Ovary (tissue), 7 donors: ENCODE measurements at regions not wholly inside any gene's neighbourhood (a gene's known extent, or its start where the extent isn't known, plus 50 kb on each side); places are given as distances from the start of the nearest gene placed in this dataset.

Source experiments
- DNase-seq, 5 donors: peaks; one replicate each; pipeline ENCODE4 v3.0.0-alpha.2; 2019 to 2020
- H3K27ac ChIP-seq, 2 donors: fragments of 200-600 bp; one replicate each; pipeline versions ENCODE4 v1.5.1 to v1.8.0; 2019 to 2022
- H3K27me3 ChIP-seq: fragments of 200-600 bp; one replicate; pipeline ENCODE4 v1.8.0; 2022
- H3K36me3 ChIP-seq: fragments of 200-600 bp; sonication (generic); one replicate; pipeline ENCODE4 v1.5.1; 2019
- H3K4me1 ChIP-seq: one replicate; pipeline ENCODE4 v1.8.1; 2013; ENCODE audit warnings: mild to moderate bottlenecking, moderate library complexity; ENCODE audit not compliant: insufficient read depth
- H3K4me3 ChIP-seq: fragments of 200-600 bp; sonication (generic); one replicate; pipeline ENCODE4 v1.5.1; 2017
- H3K9me3 ChIP-seq, 2 donors: fragments of 200-600 bp in 1 of 2; sonication (generic) in 1 of 2; one replicate each; pipeline versions ENCODE4 v1.5.1 to v1.8.1; 2013 to 2019; ENCODE audit warnings: mild to moderate bottlenecking in 1 of 2, moderate library complexity in 1 of 2
- EP300 ChIP-seq: sonication (generic); formaldehyde crosslinking; IDR thresholded peaks from one replicate; pipeline ENCODE4 v1.6.1; 2017; ENCODE audit warnings: antibody characterized with exemption
- POLR2A ChIP-seq: fragments of 450-650 bp; IDR thresholded peaks from one replicate; pipeline ENCODE4 v1.6.1; 2017; ENCODE audit warnings: antibody characterized with exemption, mild to moderate bottlenecking, moderate library complexity
- WGBS, 3 donors: extraction: QIAGEN DNeasy Blood & Tissue Kit in 1 of 3; methylation state at CpG; one replicate each; pipeline versions ENCODE4 v1.1.5 to v1.1.7; 2013 to 2017; 5-methylcytosine and 5-hydroxymethylcytosine counted together
- intact Hi-C, 4 donors: fragments of 100-400 bp; cut with DNase I; formaldehyde crosslinking; loops; one replicate each; pipeline versions ENCODE4 v1.11.0 to v1.15.1; 2022 to 2023
- TF ChIP-seq, protein P1 (sequence below), 3 donors: fragments of 450-650 bp in 2 of 3; fragments of 200-600 bp in 1 of 3; IDR thresholded peaks; one replicate each; pipeline versions ENCODE4 v1.5.1 to v1.8.0; 2016 to 2022; ENCODE audit warnings: antibody characterized with exemption in 3 of 3, mild to moderate bottlenecking in 1 of 3
- donor health status: DM: no; HTN: no; CAD: no; lungs with moderate emphysema.
- donor health status: DM: no; HTN: no; CAD: no.
- donor health status: Bipolar disorder and iron deficiency.
- donor health status: DM: no; HTN: no; CAD: no.
- donor health status: DM: yes; HTN: yes; CAD: no.

DNA sequence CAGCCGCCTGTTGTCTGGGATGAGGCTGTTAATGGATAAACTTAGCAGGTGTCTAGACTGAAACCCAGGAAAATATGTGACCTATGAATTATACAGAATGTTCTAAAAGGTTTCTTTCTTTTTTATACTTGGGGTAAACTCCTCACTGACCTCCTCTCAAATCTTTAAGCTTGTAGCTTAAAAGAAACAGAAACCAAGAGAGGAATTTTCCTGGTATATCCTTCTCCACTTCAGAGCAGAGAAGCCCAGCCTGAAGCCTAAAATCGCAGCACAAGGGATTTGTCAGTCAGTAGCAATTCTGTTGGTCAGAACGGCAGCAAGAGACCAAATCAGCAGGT lies 99.4 kb upstream of the RIPOR2 start:
- no peaks in the 10 kb centered on the region for H3K9me3 ChIP-seq
- H3K4me1 ChIP-seq, result no peaks in the 10 kb centered on the region
- DNase-seq, result no peak
- TF ChIP-seq EP300 (no peak), POLR2A (no peak)
- TF ChIP-seq, protein P1, sequence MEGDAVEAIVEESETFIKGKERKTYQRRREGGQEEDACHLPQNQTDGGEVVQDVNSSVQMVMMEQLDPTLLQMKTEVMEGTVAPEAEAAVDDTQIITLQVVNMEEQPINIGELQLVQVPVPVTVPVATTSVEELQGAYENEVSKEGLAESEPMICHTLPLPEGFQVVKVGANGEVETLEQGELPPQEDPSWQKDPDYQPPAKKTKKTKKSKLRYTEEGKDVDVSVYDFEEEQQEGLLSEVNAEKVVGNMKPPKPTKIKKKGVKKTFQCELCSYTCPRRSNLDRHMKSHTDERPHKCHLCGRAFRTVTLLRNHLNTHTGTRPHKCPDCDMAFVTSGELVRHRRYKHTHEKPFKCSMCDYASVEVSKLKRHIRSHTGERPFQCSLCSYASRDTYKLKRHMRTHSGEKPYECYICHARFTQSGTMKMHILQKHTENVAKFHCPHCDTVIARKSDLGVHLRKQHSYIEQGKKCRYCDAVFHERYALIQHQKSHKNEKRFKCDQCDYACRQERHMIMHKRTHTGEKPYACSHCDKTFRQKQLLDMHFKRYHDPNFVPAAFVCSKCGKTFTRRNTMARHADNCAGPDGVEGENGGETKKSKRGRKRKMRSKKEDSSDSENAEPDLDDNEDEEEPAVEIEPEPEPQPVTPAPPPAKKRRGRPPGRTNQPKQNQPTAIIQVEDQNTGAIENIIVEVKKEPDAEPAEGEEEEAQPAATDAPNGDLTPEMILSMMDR (IDR thresholded peaks at IDR 0.05), result no peak
- H3K36me3 ChIP-seq, result no peaks in the 10 kb centered on the region
- no peak overlapping the region for H3K4me3 ChIP-seq
- H3K27me3 ChIP-seq, result no peaks in the 10 kb centered on the region
- H3K27ac ChIP-seq, result no peak overlapping the region
- intact Hi-C loops, result no loop called here
- WGBS, 3 donors, result 44 to 64% (median 45%) methylated on average over 3 of the region's 3 CpGs

DNA sequence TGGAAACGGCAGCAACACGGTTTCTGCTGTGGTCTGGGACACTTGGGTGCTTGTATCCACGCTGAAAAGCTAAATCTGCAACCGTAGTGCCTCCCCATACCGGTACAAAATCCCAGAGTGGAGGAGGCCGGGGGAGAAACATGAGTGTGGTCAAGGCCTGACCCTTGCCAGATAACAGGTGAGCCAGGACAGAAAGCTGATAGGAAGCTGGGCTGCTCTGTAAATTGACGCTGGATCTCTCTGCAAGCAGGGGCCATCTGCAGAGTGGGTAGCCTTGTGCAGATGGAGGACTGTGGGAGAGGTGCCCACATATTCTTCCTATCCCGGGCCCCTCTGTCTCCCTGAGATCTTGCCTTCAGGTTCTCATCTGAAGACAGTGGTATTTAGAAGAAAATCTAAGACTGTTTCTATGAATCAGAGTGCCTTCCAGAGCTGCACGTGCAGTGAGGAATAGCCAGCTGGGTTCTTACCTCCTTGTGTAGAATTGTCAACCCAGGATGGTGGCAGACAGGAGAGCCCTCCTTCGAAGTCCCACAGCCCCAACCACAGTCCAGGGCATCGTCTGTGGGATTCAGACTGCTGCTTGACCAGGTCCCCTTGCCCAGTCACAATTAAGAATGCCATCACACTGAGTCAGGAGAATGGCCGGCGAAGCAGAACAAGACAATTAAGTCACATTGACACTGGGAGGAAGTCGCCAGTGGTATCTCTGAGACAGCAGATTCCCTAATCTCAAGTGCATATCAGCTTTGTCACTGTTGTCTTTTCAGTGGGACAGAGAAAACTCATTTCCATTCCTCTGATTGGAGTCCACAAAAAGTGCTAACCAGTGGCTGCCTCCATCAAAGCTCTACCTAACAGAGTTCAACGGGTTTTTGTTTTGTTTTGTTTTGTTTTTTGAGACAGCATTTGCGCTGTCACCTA lies 100.0 kb upstream of the RIPOR2 start:
- Histone ChIP-seq H3K27ac (no peak overlapping the region), H3K4me1 (no peaks in the 10 kb centered on the region), H3K27me3 (no peaks in the 10 kb centered on the region), H3K36me3 (no peaks in the 10 kb centered on the region), H3K9me3 (no peaks in the 10 kb centered on the region), H3K4me3 (no peak overlapping the region)
- WGBS, 3 donors, result 71 to 74% (median 73%) methylated on average over 16 of the region's 16 CpGs
- DNase-seq, result no peak
- no peak for TF ChIP-seq POLR2A
- intact Hi-C loops, result no loop called here

DNA sequence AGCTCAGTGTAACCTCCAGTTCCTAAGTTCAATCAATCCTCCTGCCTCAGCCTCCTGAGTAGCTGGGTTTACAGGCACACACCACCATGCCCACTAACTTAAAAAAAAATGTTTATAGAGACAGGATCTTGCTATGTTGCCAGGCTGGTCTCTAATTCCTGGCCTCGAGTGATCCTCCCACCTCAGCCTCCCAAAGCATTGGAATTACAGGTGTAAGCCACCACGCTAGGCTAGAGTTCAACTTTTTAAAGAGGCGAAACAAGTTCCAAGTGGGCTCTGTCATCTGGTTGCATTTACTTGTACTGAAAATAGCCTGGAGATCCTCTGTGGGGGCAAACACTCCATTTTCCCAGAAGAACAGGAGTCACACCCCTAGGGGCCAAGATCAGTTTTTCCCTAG lies 100.7 kb upstream of the RIPOR2 start:
- Histone ChIP-seq H3K9me3 (no peaks in the 10 kb centered on the region), H3K27me3 (no peaks in the 10 kb centered on the region), H3K36me3 (no peaks in the 10 kb centered on the region), H3K4me1 (no peaks in the 10 kb centered on the region), H3K27ac (no peak overlapping the region), H3K4me3 (no peak overlapping the region)
- DNase-seq, result no peak
- intact Hi-C loops, result no loop called here
- WGBS, 3 donors, result 96 to 98% (median 97%) methylated on average over 3 of the region's 3 CpGs
- no peak for TF ChIP-seq POLR2A
- TF ChIP-seq EP300, result no peak
- TF ChIP-seq, protein P1 (IDR thresholded peaks at IDR 0.05), result no peak

DNA sequence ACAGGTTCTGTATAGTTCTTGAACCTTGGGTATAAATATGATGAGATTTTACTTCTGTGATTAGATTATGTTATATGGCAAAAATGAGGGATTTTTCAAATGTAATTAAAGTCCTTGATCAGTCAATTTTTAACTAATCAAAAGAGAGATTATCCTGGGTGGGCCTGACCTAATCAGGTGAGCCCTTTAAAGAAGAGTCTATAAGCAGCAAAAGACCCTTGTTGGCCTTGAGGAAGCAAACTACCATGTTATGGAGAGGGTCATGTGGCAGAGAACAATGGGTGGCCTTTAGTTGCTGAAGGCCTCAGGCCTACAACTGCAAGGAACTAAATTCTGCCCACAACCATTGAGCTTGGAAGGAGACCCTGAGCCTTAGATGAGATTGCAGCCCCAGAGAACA lies 102.5 kb upstream of the RIPOR2 start:
- intact Hi-C loops, result no loop called here
- DNase-seq, result no peak
- no peaks in the 10 kb centered on the region for H3K4me1 ChIP-seq
- H3K4me3 ChIP-seq, result no peak overlapping the region
- H3K36me3 ChIP-seq, result no peaks in the 10 kb centered on the region
- no peaks in the 10 kb centered on the region for H3K27me3 ChIP-seq
- H3K9me3 ChIP-seq, result no peaks in the 10 kb centered on the region
- TF ChIP-seq POLR2A, result no peak
- TF ChIP-seq, protein P1 (IDR thresholded peaks at IDR 0.05), result no peak
- no peak for TF ChIP-seq EP300
- H3K27ac ChIP-seq, result no peak overlapping the region

DNA sequence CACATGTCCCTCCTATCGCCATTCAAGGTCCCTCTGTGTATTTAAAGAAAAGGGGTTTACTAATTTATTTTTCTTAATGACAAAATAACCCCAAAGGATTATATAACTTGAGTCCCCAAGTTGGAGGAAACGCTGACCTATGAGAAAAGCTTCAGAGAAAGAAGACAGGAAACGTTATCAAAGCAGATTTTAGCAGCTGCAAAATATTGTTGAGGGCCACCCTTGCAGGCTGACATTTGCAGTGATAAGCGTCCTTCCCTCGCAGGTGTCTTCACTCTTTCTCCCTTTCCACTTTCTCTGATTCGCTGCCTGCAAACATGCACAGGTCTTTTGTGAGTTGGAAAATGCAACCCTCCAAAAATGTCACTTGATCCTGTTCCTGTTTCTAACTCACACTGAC lies 103.2 kb upstream of the RIPOR2 start:
- Histone ChIP-seq H3K36me3 (no peaks in the 10 kb centered on the region), H3K27ac (no peak overlapping the region), H3K4me1 (no peaks in the 10 kb centered on the region), H3K27me3 (no peaks in the 10 kb centered on the region), H3K4me3 (no peak overlapping the region), H3K9me3 (no peaks in the 10 kb centered on the region)
- 37 to 46% (median 45%) methylated on average over 6 of the region's 6 CpGs for WGBS, 3 donors
- DNase-seq, result no peak
- TF ChIP-seq EP300 (no peak), POLR2A (no peak)
- TF ChIP-seq, protein P1 (IDR thresholded peaks at IDR 0.05), result no peak
- intact Hi-C loops, result no loop called here
